ENCODE measurements at regions not wholly inside any gene's neighbourhood (a gene's known extent, or its start where the extent isn't known, plus 50 kb on each side); places are given as distances from the start of the nearest gene placed in this dataset.

- no peaks in the 10 kb centered on the region for H3K27me3 ChIP-seq (ENCODE audit: low read depth)
- TF ChIP-seq CTCF (IDR thresholded peaks at IDR 0.05), result no peak
- intact Hi-C loops (cut with DNase I), result no loop called here
- ATAC-seq (no peak), DNase-seq (no peak)
- no peaks in the 10 kb centered on the region for H3K36me3 ChIP-seq
- no peaks in the 10 kb centered on the region for H3K9me3 ChIP-seq
- no peak overlapping the region for H3K27ac ChIP-seq
- H3K4me3 ChIP-seq, result no peak overlapping the region
- no peaks in the 10 kb centered on the region for H3K4me1 ChIP-seq
Observed at GRCh38 chr3:146953511-146953981, 348.4 kb upstream of the PLSCR5 start.

- intact Hi-C loops (cut with DNase I), result no loop called here
- H3K27me3 ChIP-seq (ENCODE audit: low read depth), result no peaks in the 10 kb centered on the region
- H3K36me3 ChIP-seq, result no peaks in the 10 kb centered on the region
- no peaks in the 10 kb centered on the region for H3K4me1 ChIP-seq
- H3K27ac ChIP-seq, result no peak overlapping the region
- TF ChIP-seq CTCF (IDR thresholded peaks at IDR 0.05), result no peak
- DNase-seq, result no peak
- no peak overlapping the region for H3K4me3 ChIP-seq
- ATAC-seq, result no peak
- no peaks in the 10 kb centered on the region for H3K9me3 ChIP-seq
Observed at GRCh38 chr3:146948985-146949384, 343.8 kb upstream of the PLSCR5 start.

GRCh38 chr3:146948186-146948585 lies 343.0 kb upstream of the PLSCR5 start:
- H3K4me3 ChIP-seq, result no peak overlapping the region
- no peaks in the 10 kb centered on the region for H3K36me3 ChIP-seq
- no peak for TF ChIP-seq CTCF (IDR thresholded peaks at IDR 0.05)
- ATAC-seq, result no peak
- no peaks in the 10 kb centered on the region for H3K4me1 ChIP-seq
- intact Hi-C loops (cut with DNase I), result no loop called here
- no peak for DNase-seq
- no peaks in the 10 kb centered on the region for H3K9me3 ChIP-seq
- no peak overlapping the region for H3K27ac ChIP-seq
- no peaks in the 10 kb centered on the region for H3K27me3 ChIP-seq (ENCODE audit: low read depth)

- no peaks in the 10 kb centered on the region for H3K4me1 ChIP-seq
- no peak overlapping the region for H3K4me3 ChIP-seq
- no peak for TF ChIP-seq CTCF (IDR thresholded peaks at IDR 0.05)
- ATAC-seq (no peak), DNase-seq (no peak)
- H3K36me3 ChIP-seq, result no peaks in the 10 kb centered on the region
- no peak overlapping the region for H3K27ac ChIP-seq
- H3K27me3 ChIP-seq (ENCODE audit: low read depth), result no peaks in the 10 kb centered on the region
- H3K9me3 ChIP-seq, result no peaks in the 10 kb centered on the region
- intact Hi-C loops (cut with DNase I), result no loop called here
Observed at GRCh38 chr3:146929696-146930095, 324.6 kb upstream of the PLSCR5 start.

- H3K36me3 ChIP-seq, result no peaks in the 10 kb centered on the region
- H3K27me3 ChIP-seq (ENCODE audit: low read depth), result no peaks in the 10 kb centered on the region
- no peak overlapping the region for H3K27ac ChIP-seq
- no peak for DNase-seq
- intact Hi-C loops (cut with DNase I), result no loop called here
- no peaks in the 10 kb centered on the region for H3K9me3 ChIP-seq
- no peak for ATAC-seq
- TF ChIP-seq CTCF (IDR thresholded peaks at IDR 0.05), result no peak
- H3K4me3 ChIP-seq, result no peak overlapping the region
- no peaks in the 10 kb centered on the region for H3K4me1 ChIP-seq
Observed at GRCh38 chr3:146928421-146929059, 323.4 kb upstream of the PLSCR5 start.

Measured in lower lobe of right lung (tissue), 2 donors.